Hepatocyte (in vitro differentiated cells): ENCODE measurements at regions not wholly inside any gene's neighbourhood (a gene's known extent, or its start where the extent isn't known, plus 50 kb on each side); places are given as distances from the start of the nearest gene placed in this dataset.

Experiments
- DNase-seq: peaks from one replicate; pipeline ENCODE4 v3.0.0-alpha.2; 2016; ENCODE audit warnings: low spot score
- H2AFZ ChIP-seq: fragments of 200-600 bp; sonication (generic); 2 replicates; pipeline ENCODE4 v1.6.0; 2016; ENCODE audit warnings: antibody characterized with exemption, mild to moderate bottlenecking
- H3K27ac ChIP-seq: fragments of 200-600 bp; sonication (generic); 2 replicates; pipeline ENCODE4 v1.5.1; 2016; ENCODE audit warnings: mild to moderate bottlenecking
- H3K27me3 ChIP-seq: fragments of 200-600 bp; sonication (generic); 2 replicates; pipeline ENCODE4 v1.6.1; 2016
- H3K36me3 ChIP-seq: fragments of 200-600 bp; sonication (generic); replicated peaks from 2 replicates; pipeline ENCODE4 v1.5.1; 2016; ENCODE audit warnings: low read depth; ENCODE audit not compliant: insufficient read depth
- H3K4me1 ChIP-seq: fragments of 200-600 bp; sonication (generic); 2 replicates; pipeline ENCODE4 v1.5.1; 2016; ENCODE audit warnings: mild to moderate bottlenecking, moderate library complexity; ENCODE audit not compliant: insufficient read depth
- H3K4me2 ChIP-seq: fragments of 200-600 bp; sonication (generic); 2 replicates; pipeline ENCODE4 v1.6.0; 2016
- H3K4me3 ChIP-seq: fragments of 200-600 bp; sonication (generic); 2 replicates; pipeline ENCODE4 v1.5.1; 2016; ENCODE audit warnings: mild to moderate bottlenecking
- H3K79me2 ChIP-seq: fragments of 200-600 bp; sonication (generic); 2 replicates; pipeline ENCODE4 v1.6.0; 2017; ENCODE audit warnings: mild to moderate bottlenecking
- H3K9me2 ChIP-seq: fragments of 200-600 bp; sonication (generic); replicated peaks from 2 replicates; pipeline ENCODE4 v1.6.0; 2017; ENCODE audit warnings: mild to moderate bottlenecking; ENCODE audit not compliant: insufficient read depth
- H3K9me3 ChIP-seq: fragments of 200-600 bp; sonication (generic); 2 replicates; pipeline ENCODE4 v1.5.1; 2016; ENCODE audit warnings: low read depth, mild to moderate bottlenecking
- H4K20me1 ChIP-seq: fragments of 200-600 bp; sonication (generic); 2 replicates; pipeline ENCODE4 v1.6.0; 2016; ENCODE audit warnings: mild to moderate bottlenecking; ENCODE audit not compliant: insufficient read depth, poor library complexity, severe bottlenecking
- CTCF ChIP-seq: fragments of 200-600 bp; sonication (generic); IDR thresholded peaks from 2 replicates; pipeline ENCODE4 v1.5.1; 2016; ENCODE audit warnings: antibody characterized with exemption, mild to moderate bottlenecking; ENCODE audit not compliant: poor library complexity
- EZH2 ChIP-seq: fragments of 200-600 bp; sonication (generic); IDR thresholded peaks from 2 replicates; pipeline ENCODE4 v1.6.1; 2016; ENCODE audit warnings: antibody characterized with exemption, mild to moderate bottlenecking, borderline replicate concordance
- EZH2phosphoT487 ChIP-seq: fragments of 200-600 bp; sonication (generic); IDR thresholded peaks from one replicate; pipeline ENCODE4 v1.6.1; 2018; ENCODE audit warnings: antibody characterized with exemption, mild to moderate bottlenecking, low read depth, moderate library complexity; ENCODE audit not compliant: unreplicated experiment, severe bottlenecking
- WGBS: methylation state at CpG from one replicate; pipeline ENCODE4 v1.1.6; 2016; ENCODE audit warnings: low lambda C conversion rate; ENCODE audit errors: missing lambda C conversion rate; 5-methylcytosine and 5-hydroxymethylcytosine counted together

- no peak overlapping the region for H3K4me2 ChIP-seq
- no peak overlapping the region for H2AFZ ChIP-seq
- no peaks in the 10 kb centered on the region for H4K20me1 ChIP-seq
- no peaks in the 10 kb centered on the region for H3K27me3 ChIP-seq
- H3K4me3 ChIP-seq = no peak overlapping the region
- H3K27ac ChIP-seq = no peak overlapping the region
- no peaks in the 10 kb centered on the region for H3K9me2 ChIP-seq
- H3K4me1 ChIP-seq = no peaks in the 10 kb centered on the region
- DNase-seq = no peak
- H3K36me3 ChIP-seq = no peaks in the 10 kb centered on the region
- no peaks in the 10 kb centered on the region for H3K79me2 ChIP-seq
- no peak for TF ChIP-seq EZH2phosphoT487
- TF ChIP-seq CTCF = no peak
- TF ChIP-seq EZH2 = no peak
- no peaks in the 10 kb centered on the region for H3K9me3 ChIP-seq
- WGBS = 46% methylated on average over 2 of the region's 2 CpGs
Observed at GRCh38 chr11:42257534-42257933, 798.1 kb upstream of the LRRC4C start.

GRCh38 chr11:42265072-42265471 lies 805.6 kb upstream of the LRRC4C start:
- Histone ChIP-seq H3K4me3 (no peak overlapping the region), H3K9me2 (no peaks in the 10 kb centered on the region), H4K20me1 (no peaks in the 10 kb centered on the region), H3K79me2 (no peaks in the 10 kb centered on the region), H3K36me3 (no peaks in the 10 kb centered on the region), H3K9me3 (no peaks in the 10 kb centered on the region), H3K4me1 (no peaks in the 10 kb centered on the region), H3K27me3 (no peaks in the 10 kb centered on the region), H3K27ac (no peak overlapping the region), H2AFZ (no peak overlapping the region), H3K4me2 (no peak overlapping the region)
- WGBS = 84% methylated on average over 7 of the region's 7 CpGs
- TF ChIP-seq EZH2phosphoT487 (no peak), EZH2 (no peak), CTCF (no peak)
- no peak for DNase-seq

- no peak for DNase-seq
- Histone ChIP-seq H4K20me1 (no peaks in the 10 kb centered on the region), H3K4me3 (no peak overlapping the region), H2AFZ (no peak overlapping the region), H3K9me2 (no peaks in the 10 kb centered on the region), H3K79me2 (no peaks in the 10 kb centered on the region), H3K9me3 (peaks cover 5% of the 10 kb centered on the region), H3K27ac (no peak overlapping the region), H3K36me3 (no peaks in the 10 kb centered on the region), H3K4me1 (no peaks in the 10 kb centered on the region), H3K27me3 (no peaks in the 10 kb centered on the region), H3K4me2 (no peak overlapping the region)
- 81% methylated on average over 3 of the region's 3 CpGs for WGBS
- TF ChIP-seq CTCF (no peak), EZH2 (no peak), EZH2phosphoT487 (no peak)
Observed at GRCh38 chr11:42271306-42271705, 811.9 kb upstream of the LRRC4C start.

- H3K4me1 ChIP-seq = no peaks in the 10 kb centered on the region
- H3K9me2 ChIP-seq = no peaks in the 10 kb centered on the region
- no peaks in the 10 kb centered on the region for H4K20me1 ChIP-seq
- TF ChIP-seq CTCF (no peak), EZH2phosphoT487 (no peak), EZH2 (no peak)
- no peak overlapping the region for H3K4me2 ChIP-seq
- H3K27me3 ChIP-seq = no peaks in the 10 kb centered on the region
- no peaks in the 10 kb centered on the region for H3K79me2 ChIP-seq
- H3K9me3 ChIP-seq = peaks cover 5% of the 10 kb centered on the region
- H3K4me3 ChIP-seq = no peak overlapping the region
- H2AFZ ChIP-seq = no peak overlapping the region
- no peak for DNase-seq
- WGBS = 91% methylated on average over 6 of the region's 6 CpGs
- H3K27ac ChIP-seq = no peak overlapping the region
- no peaks in the 10 kb centered on the region for H3K36me3 ChIP-seq
Observed at GRCh38 chr11:42273977-42274376, 814.5 kb upstream of the LRRC4C start.
